Stimulated activated CD4-positive, alpha-beta T cell treated with anti-CD3 and anti-CD28 coated beads, Interleukin-15, amount 100 ng/mL, for 24 hours (primary cell): ENCODE measurements at regions not wholly inside any gene's neighbourhood (a gene's known extent, or its start where the extent isn't known, plus 50 kb on each side); places are given as distances from the start of the nearest gene placed in this dataset.
A peak's percentile ranks its signal among the peaks of the same experiment; 100 is the strongest.
"Not testable (repeated sequence)": the region's sequence is repeated elsewhere in the genome, so short reads cannot be mapped to it uniquely, and the experiment has no call there.

Source experiments
- DNase-seq: peaks from one replicate; pipeline ENCODE4 v3.0.0-alpha.2; 2020

- DNase-seq: no peak
These were observed 174.7 kb downstream of the MAP2K4 start for GRCh38 chr17:12195418-12195817.

GRCh38 chr17:12201294-12201880 is 180.7 kb downstream of the MAP2K4 start:
- DNase-seq: no peak

DNA sequence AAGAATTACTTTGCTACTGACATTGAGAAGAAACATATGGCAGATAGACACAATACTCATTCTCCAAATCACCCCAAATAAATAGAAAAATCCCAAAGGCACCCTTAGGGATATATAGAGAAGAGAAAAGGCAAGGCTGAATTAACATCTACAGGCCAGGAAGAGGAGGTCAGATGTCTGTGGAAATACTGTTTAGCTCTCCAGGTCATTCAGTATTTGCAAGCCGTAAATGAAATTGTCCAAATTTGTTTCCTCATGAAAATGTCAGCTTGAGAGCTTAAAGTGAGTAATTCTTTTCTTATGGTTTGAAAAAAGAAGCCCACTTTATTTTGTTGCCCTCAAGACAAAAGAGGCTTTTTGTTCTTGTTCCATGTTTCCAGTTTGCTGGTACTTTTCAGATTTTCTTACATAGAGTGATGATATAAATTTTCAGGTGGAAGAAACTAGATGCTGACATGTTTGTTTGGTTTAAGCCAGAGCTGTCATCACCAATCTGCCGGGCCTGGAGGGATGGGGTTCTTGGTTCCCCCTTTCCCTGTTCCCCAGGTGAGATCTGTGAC is 189.0 kb downstream of the MAP2K4 start:
- no peak for DNase-seq

- DNase-seq: not testable (repeated sequence)
These were observed 200.2 kb downstream of the MAP2K4 start for GRCh38 chr17:12220714-12221439.

DNA sequence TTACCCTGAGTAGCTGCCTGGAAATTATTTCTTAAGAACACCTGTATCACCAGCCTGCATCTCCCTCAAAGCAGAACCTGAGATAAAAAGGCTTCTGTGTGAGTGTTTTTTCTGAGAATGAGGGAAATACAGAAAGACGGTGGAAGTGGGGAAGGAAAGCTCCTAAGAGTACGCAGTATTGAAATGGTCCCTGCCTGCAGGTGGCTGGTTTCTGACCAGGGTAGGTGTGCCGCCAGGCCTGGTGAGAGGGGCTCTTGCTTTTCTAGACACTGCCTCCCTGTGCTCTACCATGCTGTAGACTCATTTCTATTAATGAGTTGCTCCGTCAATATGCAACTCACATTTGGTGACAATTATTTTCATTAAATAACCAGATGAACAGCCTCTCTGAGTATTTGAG is 201.7 kb downstream of the MAP2K4 start:
- DNase-seq: no peak

DNA sequence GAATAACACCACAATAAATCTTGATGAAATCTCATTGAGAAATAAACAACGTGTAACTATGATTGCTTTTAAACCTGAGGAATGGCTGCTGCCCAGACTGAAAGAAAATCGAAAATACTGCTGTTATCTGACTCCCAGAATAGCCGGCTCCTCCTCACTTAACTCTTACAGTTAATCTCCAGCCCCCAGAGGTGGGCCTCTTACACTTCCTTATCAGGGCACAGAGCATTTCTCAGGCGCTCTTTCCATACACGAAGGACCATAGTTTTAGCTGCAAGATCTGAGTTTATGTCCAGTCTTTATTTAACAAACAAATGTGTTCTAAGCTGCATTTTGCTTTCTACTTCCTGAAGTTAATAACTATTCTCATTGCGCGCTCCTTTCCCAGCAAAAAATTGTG is 206.9 kb downstream of the MAP2K4 start:
- DNase-seq: no peak

DNA sequence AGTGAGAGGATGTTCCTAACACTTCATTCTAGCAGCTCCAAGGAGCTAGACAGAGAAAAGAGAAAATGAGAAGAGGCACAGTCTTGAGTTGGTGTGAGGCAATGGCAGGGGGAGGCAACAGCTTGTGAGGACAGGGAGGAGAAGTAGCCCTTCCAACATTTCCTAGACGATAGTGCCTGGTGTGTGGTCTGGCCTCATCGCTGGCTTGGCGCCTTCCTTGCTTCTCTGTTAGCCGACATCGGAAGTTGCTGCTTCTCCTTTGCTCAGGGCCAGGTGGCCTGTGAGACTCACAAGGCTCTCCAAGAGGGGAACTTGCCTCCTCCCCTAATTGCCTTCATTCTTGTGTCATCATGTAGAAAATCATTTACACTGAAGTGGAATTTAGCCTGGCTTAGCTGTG is 208.7 kb downstream of the MAP2K4 start:
- DNase-seq: no peak

GRCh38 chr17:12230481-12231354 is 210.0 kb downstream of the MAP2K4 start:
- DNase-seq: no peak

- DNase-seq: no peak
These were observed 210.6 kb downstream of the MAP2K4 start for GRCh38 chr17:12231355-12231682.

- DNase-seq: not testable (repeated sequence)
These were observed 218.3 kb downstream of the MAP2K4 start for GRCh38 chr17:12239021-12239420.

DNA sequence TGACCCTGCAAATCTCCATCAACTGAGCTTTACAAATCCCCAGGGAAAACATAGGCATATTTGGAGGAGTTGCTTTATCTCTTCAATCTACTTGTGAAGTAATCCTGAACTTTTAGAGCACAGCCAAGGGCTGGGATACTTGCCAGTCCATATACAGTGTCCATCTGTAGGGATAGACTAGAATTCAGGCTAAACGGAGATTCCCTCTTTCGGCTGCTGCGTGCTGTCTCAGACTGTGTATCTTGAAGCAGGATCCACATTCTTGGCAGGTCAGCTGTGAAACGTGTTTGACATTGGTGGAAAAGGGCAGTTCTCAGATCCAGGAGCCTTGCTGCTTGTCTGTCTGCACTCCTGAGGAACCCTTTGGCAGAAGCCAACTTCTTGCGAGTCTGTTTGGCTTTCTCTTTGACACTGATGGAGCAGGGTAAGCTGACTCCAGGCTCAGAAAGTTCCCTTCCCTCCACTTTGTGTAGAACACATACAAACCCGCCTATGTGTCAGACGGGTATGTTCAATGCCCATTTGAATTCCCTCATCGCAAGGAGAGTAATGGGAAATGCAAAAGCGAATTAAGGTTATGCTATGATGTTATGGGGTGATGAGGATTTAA is 221.8 kb downstream of the MAP2K4 start:
- no peak for DNase-seq

DNA sequence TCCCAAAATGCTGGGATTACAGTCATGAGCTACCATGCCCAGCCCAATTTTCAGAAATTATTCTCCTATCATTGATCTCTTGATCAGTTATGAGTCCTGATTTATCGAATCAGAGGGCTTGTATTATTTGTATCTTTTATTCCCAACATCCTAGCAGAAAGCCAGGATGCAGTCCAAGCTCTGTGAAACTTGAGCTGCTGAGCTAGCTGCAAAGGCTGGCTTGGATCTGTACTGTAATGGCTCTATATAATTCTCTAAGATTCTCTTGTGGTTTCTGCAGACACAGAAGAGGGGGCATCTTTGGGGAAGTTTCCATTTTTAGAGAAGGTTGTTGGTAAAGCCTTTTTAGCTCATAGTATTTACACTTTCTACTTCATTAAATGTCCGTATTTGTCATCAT is 227.1 kb downstream of the MAP2K4 start:
- DNase-seq: no peak

DNA sequence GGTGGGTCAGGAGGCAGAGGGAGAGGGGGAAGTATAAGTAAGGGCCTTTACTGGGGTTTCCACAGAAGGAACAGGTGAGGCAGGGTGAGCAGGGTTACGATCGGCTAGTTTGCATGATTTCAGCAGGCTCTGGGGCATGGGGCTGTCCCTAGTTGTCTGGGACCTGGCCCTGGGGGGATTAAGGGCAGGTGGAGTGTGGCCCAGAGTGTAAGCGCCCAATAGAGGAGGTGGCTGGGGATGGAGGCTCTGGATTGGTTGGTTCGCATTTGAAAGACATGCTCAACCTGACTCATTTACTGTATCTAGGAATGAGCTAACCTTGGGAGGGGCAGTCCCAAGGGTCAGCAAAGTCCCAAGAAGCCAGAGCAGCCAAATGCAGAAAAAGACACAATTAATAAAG is 230.3 kb downstream of the MAP2K4 start:
- DNase-seq: no peak

- no peak for DNase-seq
These were observed 231.8 kb downstream of the MAP2K4 start for GRCh38 chr17:12252462-12252861.

GRCh38 chr17:12254460-12254859 is 233.8 kb downstream of the MAP2K4 start:
- no peak for DNase-seq

DNA sequence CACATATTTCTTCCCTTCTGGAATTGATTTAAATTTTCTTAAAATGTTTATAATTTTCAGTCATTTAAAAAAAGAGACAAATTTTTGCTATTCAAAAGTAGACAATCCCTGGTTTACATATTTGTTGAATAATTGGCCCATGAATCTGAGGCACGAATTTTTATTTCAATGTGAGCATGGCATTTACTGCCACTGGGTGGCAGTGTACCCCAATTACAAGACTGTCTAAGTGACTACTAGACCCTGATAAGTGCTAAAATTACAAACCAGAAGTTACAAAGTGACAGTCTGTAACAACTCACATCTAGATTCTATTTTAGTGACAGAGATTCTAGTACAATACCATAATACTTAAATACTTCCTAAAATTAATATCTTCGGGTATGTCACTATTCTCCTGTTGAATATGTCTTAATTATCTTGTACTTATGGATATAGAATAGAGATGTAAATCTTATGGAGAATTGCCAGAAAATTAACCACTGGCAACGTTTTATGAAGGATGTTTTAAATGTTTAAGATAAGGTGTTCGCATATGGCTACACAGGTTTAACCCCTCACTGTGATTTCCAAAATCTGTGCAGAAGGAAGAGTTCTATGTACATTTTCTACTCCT is 235.8 kb downstream of the MAP2K4 start:
- peak; percentile 15 for DNase-seq

GRCh38 chr17:12257176-12257575 is 236.5 kb downstream of the MAP2K4 start:
- DNase-seq: no peak

GRCh38 chr17:12261354-12261753 is 240.7 kb downstream of the MAP2K4 start:
- no peak for DNase-seq

- no peak for DNase-seq
These were observed 249.1 kb downstream of the MAP2K4 start for GRCh38 chr17:12269751-12270150.

DNA sequence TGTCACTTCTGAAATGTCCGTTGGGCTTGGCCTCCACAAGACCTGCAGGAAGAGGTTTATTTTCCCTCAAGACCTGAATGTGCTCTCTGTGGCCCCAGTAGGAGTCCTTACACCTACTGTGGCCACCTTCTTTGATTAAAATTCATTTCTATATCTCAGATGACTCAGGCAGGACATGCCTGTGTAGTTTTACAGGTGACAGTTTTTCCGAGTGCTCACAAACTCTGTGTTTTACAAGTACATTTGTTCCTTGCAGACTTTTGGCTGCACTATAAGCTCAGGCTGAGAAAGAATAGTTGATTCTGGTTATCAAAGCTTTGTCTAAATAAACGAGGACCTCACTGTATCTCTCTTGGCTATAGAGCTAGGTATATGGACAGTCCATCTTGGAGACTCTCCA is 257.1 kb downstream of the MAP2K4 start:
- no peak for DNase-seq

GRCh38 chr17:12282056-12282455 is 261.4 kb downstream of the MAP2K4 start:
- DNase-seq: no peak

GRCh38 chr17:12287953-12288352 is 267.3 kb downstream of the MAP2K4 start:
- DNase-seq: no peak

- DNase-seq: no peak
These were observed 269.5 kb downstream of the MAP2K4 start for GRCh38 chr17:12290207-12290606.
